ENCODE measurements at regions not wholly inside any gene's neighbourhood (a gene's known extent, or its start where the extent isn't known, plus 50 kb on each side); places are given as distances from the start of the nearest gene placed in this dataset.
"Not testable (repeated sequence)": the region's sequence is repeated elsewhere in the genome, so short reads cannot be mapped to it uniquely, and the experiment has no call there.

- no peak for DNase-seq (ENCODE audit: low spot score)
These were observed 206.0 kb upstream of the CXCR4 start for GRCh38 chr2:136323935-136324334.

DNA sequence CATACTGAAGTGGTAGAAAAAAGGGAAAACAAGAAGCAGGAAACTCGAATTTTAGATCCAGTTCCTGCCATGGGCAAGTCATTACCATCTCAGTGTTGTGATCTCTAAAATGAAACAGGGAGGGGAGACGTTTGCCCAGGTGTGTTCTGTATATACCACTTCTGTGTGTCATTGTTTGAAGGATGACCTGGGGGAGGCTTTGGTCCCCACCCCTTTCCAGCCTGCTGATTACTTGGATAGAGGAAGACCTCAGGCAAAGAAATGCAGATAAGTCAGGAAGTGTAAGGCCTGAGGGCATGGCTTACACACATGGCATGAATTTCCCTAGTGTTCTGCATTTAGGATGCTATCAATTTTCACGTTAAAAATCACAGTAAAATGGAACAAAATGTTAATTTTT, 205.2 kb upstream of the CXCR4 start:
- DNase-seq (ENCODE audit: low spot score) = no peak

DNA sequence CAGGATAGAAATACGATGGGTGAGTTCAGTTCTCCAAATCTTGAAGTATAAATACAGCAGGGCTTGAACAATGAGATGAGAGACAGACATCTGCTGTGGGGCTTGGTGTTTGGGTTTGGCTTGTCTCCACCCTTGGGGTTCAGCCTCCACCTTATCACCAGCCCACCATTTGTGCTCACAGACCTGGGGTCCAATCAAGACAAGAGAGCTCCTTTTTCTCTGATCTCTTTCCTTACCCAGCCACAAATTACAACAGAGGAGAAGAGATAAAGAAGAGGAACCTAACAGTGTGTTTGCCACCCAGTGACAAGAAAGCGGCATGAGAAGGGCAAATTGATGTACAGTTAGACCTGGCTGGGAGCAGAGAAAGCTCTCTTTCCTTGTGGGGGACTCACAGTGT, 204.5 kb upstream of the CXCR4 start:
- DNase-seq (ENCODE audit: low spot score) = no peak

DNA sequence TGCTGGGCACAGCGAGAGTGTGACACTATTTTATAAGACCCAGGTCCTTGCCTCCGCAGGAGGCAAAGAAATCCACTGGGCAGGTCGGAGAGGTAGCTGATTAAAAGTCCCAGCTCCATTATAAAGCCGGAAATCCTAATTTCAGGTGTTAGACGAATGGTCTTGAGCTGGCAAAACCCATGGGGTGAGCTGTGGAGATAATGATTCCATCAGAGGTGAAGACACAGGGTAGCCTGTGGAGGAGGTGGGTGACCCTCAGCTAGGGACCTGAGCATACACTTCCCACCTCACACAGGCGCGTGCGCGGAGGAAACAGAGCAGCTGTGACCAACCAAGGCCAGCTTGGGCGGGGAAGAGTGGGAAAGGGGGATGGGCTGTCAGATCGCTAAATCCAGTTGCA, 201.7 kb upstream of the CXCR4 start:
- no peak for DNase-seq (ENCODE audit: low spot score)

GRCh38 chr2:136319237-136319636, 201.3 kb upstream of the CXCR4 start:
- no peak for DNase-seq (ENCODE audit: low spot score)

DNA sequence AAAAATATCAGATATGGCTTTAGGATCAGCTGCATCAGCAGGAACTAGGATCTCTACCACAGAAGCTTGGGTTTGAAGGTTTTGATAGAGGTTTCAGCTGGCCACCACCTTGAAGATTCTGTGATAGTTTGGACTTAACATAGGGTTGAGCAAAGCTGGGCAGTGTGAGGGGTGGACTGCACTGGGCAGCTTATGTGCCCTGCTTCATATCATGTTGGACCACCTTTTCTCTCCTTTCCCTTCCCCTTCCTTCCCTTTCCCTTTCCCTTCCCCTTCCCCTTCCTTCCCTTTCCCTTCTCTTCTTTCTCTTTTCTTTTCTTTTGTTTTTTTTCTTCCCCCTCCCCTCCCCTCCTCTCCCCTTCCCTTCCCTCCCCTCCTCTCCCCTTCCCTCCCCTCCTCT, 196.3 kb upstream of the CXCR4 start:
- DNase-seq (ENCODE audit: low spot score) = no peak

DNA sequence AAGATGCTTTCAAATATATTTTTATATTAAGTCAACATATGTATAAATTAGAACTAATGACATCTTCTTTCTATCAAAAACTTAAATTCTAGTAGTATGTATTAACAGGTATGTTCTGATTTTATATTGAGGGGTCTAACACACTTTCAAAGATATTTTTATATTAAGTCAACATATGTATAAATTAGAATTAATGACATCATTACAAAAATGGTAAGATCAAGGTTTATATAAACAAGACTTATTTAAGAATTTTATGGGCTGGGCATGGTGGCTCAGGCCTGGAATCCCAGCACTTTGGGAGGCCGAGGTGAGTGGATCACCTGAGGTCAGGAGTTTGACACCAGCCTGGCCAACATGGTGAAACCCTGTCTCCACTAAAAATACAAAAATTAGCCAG, 194.6 kb upstream of the CXCR4 start:
- DNase-seq (ENCODE audit: low spot score) = not testable (repeated sequence)

- DNase-seq (ENCODE audit: low spot score) = no peak
These were observed 193.1 kb upstream of the CXCR4 start for GRCh38 chr2:136310797-136311603.

DNA sequence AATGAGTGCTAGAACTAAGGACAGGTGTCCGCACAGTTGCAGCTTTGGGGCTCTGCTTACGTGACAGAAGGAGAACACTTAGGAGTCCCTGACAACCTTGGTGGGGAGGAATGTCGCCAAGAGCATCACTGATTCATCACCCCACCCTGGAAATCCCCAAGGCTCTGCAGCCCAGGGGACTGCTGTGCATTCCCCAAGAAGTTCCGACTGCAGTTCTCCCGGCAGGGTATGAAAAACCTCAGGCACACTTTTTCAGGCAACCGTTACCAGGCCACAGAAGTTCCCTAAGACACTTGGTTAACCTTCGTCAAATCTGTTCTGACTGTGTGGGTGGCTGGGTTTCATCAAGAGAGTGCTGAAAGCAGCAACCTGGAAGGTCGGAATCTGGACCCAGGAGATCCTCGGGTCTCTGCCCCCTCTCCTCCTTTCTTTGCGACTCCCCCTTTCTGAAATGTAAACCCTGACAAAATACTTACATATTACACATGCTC, 192.1 kb upstream of the CXCR4 start:
- no peak for DNase-seq (ENCODE audit: low spot score)

- no peak for DNase-seq (ENCODE audit: low spot score)
These were observed 190.7 kb upstream of the CXCR4 start for GRCh38 chr2:136308611-136309010.

DNA sequence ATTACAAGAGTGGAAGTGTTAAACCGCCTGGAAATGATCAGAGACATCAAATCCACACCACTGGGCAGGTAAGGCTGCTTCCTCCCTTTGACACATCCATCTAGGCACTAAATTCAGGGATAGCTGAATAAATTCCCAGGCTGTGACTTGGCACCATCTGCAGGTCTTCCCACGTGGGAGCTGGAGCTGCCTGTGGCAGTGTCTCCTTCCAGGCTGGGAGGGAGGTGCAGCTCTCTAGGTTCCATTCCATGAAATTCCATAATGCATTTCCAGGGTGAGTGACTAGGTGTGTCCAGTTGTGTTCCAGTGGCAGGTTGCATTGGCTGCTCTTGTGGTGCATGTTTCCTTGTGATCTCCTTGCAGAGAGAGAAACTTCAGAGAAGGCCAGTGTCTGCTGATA, 188.9 kb upstream of the CXCR4 start:
- DNase-seq (ENCODE audit: low spot score) = no peak

DNA sequence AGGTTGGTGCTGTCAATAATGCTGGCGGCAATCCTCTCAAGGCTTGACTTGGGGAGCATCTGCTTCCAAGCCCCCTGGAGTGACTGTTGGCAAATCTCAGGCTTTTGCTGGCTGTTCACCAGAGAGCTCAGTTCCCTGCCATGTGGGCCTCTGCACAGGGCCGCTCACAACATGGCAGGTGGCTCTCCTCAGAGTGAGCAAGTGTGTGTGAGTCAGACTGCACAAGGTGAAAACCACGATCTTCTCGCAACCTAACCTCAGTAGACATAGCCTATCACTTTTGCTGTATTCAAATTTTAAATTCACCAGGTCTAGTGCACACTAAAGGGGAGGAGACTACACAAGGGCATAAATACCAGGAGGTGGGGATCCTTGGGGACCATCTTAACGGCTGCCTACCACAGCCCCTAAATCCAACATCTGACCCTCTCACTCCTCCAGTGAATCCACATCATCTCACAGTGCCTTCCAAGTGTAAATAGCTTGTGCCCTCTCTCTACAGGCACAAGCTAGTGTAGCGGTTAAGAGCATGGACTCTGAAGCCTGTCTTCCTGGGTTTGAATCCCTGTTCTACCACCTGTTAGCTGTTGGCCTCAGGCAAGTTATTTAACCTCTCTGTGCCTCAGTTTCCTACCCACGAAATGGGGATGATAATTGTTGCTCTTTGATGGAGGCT, 187.7 kb upstream of the CXCR4 start:
- no peak for DNase-seq (ENCODE audit: low spot score)

- DNase-seq (ENCODE audit: low spot score) = no peak
These were observed 183.1 kb upstream of the CXCR4 start for GRCh38 chr2:136301006-136301405.

GRCh38 chr2:136298631-136299030, 180.7 kb upstream of the CXCR4 start:
- DNase-seq (ENCODE audit: low spot score) = no peak

GRCh38 chr2:136297994-136298393, 180.0 kb upstream of the CXCR4 start:
- no peak for DNase-seq (ENCODE audit: low spot score)

DNA sequence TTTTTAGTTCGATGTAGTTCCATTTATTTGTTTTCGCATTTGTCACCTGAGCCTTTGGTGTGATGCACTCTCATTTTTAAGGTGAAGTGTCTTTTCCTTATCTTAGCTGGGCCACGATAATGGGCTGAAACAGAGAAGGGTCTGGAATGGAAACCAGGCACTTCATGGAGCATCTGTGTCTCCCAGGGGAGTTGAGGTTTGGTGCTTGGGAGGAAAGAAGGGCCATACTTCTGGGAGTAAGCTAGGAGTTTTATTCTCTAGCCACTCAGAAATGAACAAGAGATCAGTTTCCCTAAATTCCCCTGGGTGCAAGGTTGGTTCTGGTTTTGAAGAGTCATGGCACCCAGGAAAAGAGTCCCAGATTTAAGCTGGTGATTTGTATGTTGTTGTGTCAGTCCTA, 179.4 kb upstream of the CXCR4 start:
- no peak for DNase-seq (ENCODE audit: low spot score)

DNA sequence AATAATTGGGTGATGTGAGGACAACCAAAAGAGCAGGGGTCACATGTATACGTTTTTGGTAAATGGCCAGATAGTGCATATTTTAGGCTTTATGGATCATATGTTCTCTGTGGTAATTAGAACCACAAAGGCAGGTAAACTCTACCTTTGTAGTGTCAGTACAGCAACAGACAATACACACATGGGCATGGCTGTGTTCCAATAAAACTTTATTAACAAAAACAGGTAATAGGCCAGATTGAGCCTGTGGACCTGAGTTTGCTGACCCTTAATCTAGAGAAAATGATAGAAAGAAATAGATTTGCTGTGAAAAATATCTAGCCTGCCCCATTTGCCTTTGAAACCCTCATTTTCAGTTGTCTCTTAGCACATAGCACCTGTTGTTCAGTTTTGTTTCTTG, 177.2 kb upstream of the CXCR4 start:
- no peak for DNase-seq (ENCODE audit: low spot score)

DNA sequence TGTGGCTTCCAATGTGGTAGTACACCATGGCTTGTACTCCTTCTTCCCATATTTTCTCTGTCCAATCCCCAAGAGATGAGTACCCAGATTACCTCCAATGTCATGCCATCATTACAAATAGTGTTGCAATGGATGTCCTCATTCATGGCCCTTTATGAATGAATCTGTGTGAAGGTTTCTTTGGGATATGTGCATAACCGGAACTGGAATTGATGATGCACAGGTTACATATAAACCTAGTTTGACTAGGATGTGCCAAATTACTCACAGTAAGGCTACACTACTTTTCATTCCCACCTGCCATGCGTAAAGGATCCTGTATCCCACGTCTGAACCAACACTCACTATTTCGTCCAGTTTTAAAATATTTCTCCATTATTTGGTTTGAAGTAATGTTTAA, 173.9 kb upstream of the CXCR4 start:
- DNase-seq (ENCODE audit: low spot score) = no peak

DNA sequence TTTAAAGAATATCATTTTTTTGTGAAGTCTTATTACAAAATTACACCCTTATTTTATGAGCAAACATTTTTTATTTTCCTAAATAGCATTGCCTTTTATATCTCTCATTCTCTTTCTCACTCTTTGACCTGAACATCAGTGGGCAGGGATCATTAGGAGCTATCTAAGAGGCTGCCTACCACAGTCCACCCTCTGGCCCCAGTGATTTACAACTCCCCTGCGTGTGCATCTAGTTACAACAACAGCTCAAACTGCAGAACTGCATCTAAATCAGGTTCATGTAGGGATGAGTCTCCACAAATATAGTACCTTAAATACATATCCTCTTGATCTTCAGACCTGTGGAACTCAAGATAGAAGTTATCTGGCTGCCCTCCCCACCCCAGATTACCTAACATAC, 172.4 kb upstream of the CXCR4 start:
- DNase-seq (ENCODE audit: low spot score) = no peak

DNA sequence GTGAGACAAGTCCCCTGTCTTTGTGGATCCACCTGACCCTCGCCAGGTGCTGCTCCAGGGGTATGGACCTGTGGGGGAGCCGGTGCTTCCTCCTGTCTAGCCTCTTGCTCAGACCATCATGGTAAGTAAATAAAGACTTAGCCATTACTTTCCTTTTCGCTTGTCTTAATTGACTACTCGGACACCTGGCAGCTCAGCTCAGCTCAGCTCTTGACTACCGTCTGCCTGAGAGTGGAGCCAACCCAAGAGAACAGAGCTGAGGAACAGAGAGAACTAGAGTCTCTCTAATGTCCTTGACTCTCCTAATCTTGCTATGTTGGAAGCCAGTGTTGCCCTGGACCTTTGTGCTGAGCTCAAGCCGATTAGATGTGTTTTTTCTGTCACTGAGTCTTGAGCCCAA, 170.3 kb upstream of the CXCR4 start:
- DNase-seq (ENCODE audit: low spot score) = no peak

DNA sequence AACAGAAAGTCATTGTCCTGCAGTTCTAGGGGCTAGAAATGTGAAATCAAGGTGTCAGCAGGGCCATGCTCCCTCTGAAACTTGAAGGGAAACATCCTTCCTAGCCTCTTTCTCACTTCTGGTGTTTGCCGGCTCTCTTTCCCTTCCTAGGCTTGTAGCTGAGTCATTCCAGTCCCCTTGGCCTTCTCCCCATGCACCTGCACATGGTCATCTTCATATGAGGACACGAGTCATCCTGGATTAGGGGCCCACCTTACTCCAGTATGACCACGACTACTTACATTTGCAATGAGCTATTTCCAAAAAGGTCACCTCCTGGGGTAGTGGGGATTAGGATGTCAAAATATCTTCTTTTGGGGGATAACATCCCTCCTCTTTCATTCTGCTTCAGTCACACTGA, 168.5 kb upstream of the CXCR4 start:
- DNase-seq (ENCODE audit: low spot score) = no peak

GRCh38 chr2:136284226-136285119, 166.5 kb upstream of the CXCR4 start:
- DNase-seq (ENCODE audit: low spot score) = no peak

GRCh38 chr2:136282251-136282650, 164.3 kb upstream of the CXCR4 start:
- DNase-seq (ENCODE audit: low spot score) = no peak

All from left forelimb (tissue), 1 donor.